AG10803 (cell line): ENCODE measurements at regions not wholly inside any gene's neighbourhood (a gene's known extent, or its start where the extent isn't known, plus 50 kb on each side); places are given as distances from the start of the nearest gene placed in this dataset.

ENCODE experiments used
- DNase-seq: peaks from one replicate; pipeline ENCODE4 v3.0.0; 2010; ENCODE audit warnings: low read depth
- H3K4me3 ChIP-seq: 2 replicates; pipeline ENCODE4 v1.5.1; 2011; ENCODE audit warnings: mild to moderate bottlenecking, low read length, control low read depth
- TF ChIP-seq, protein P1 (sequence below): conservative IDR thresholded peaks from 2 replicates; pipeline ENCODE4 v1.5.1; 2011; ENCODE audit warnings: mild to moderate bottlenecking, low read length, control low read depth, inconsistent platforms

GRCh38 chr3:181383201-181383600 is 328.5 kb upstream of the SOX2 start:
- no peak overlapping the region for H3K4me3 ChIP-seq
- TF ChIP-seq, protein P1, sequence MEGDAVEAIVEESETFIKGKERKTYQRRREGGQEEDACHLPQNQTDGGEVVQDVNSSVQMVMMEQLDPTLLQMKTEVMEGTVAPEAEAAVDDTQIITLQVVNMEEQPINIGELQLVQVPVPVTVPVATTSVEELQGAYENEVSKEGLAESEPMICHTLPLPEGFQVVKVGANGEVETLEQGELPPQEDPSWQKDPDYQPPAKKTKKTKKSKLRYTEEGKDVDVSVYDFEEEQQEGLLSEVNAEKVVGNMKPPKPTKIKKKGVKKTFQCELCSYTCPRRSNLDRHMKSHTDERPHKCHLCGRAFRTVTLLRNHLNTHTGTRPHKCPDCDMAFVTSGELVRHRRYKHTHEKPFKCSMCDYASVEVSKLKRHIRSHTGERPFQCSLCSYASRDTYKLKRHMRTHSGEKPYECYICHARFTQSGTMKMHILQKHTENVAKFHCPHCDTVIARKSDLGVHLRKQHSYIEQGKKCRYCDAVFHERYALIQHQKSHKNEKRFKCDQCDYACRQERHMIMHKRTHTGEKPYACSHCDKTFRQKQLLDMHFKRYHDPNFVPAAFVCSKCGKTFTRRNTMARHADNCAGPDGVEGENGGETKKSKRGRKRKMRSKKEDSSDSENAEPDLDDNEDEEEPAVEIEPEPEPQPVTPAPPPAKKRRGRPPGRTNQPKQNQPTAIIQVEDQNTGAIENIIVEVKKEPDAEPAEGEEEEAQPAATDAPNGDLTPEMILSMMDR, result no peak
- no peak for DNase-seq

DNA sequence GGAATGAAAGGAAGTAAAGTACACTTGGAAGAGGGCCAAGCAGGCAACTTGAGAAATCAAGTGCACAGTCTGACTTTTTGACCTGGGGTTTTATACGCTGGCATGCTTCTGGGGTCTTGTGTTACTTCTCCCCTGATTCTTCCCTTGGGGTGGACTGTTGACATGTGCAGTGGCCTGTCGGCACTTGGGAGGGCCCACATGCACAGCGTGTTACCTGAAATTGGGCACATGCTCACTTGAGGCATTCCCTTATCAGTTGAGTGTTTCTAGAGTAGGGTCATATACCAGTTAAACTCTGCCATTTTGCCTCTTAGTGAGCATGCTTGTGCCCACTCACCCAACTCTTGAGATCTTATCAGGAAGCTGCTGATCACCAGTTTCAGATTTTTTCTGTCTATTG is 329.1 kb upstream of the SOX2 start:
- DNase-seq, result no peak
- TF ChIP-seq, protein P1, result no peak

GRCh38 chr3:181379278-181379677 is 332.4 kb upstream of the SOX2 start:
- TF ChIP-seq, protein P1, result no peak
- DNase-seq, result no peak
- no peak overlapping the region for H3K4me3 ChIP-seq

More for the DNA sequence above, 329.1 kb upstream of the SOX2 start:
- H3K4me3 ChIP-seq, result no peak overlapping the region

DNA sequence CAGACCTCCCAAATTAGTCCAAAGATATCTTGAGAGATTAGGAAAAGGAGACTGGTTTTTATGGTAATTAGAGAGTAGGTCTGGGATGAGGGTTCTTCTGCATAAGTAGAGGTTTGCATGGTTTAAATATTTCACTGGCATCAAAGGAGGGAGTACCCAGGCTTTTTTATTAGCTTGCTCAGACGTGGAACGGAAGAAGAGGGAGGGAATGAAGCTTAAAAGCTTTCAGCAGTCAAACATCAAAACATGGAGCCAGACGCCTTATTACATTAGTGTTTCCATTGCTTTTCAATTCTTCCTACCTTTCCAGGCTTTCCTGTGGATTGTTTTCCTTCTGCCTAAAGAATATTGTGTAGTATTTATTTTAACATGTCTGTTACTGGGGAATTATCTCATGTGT is 342.1 kb upstream of the SOX2 start:
- DNase-seq, result no peak
- TF ChIP-seq, protein P1, result no peak
- no peak overlapping the region for H3K4me3 ChIP-seq

DNA sequence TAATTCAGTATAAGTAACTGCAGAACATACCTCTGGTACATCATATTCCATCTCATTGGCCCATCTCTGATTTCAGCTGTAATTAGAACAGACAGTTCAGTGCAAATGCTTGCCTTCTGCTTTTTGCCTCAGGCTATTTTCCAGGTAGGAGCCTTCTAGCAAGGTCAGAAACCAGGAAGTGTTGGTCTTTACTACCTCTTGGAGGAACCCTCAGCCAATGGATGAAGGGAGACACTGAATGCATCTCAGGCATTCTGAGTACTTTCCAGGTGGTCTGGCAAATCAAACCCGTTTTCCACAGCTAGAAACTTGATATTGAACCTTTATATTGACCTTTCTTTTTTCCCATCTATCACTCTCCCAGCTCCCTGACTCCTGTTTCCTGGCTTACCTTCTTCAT is 348.5 kb upstream of the SOX2 start:
- TF ChIP-seq, protein P1, result no peak
- no peak for DNase-seq
- H3K4me3 ChIP-seq, result no peak overlapping the region

DNA sequence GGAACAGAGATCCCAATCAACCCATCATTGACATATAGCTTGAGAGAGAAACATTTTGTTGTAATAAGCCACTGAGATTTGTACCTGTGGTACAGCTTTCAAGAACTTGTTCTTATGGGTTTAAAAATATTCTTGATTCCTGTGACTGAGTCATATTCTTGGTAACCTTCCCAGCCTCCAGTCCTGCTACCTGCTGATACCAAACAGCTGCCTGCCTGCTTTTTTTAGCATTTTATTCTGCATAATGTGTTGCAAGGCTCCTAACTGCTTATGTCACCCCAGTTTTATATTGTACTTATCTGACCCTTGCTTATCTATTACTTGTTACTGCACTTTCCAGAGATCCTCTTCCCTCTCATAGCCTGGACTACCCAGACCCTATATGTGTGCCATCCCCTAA is 349.3 kb upstream of the SOX2 start:
- TF ChIP-seq, protein P1, result no peak

GRCh38 chr3:181358562-181358961 is 353.2 kb upstream of the SOX2 start:
- no peak for DNase-seq
- TF ChIP-seq, protein P1, result no peak
- H3K4me3 ChIP-seq, result no peak overlapping the region

More for the DNA sequence above, 349.3 kb upstream of the SOX2 start:
- DNase-seq, result no peak
- H3K4me3 ChIP-seq, result no peak overlapping the region
